ENCODE measurements at regions not wholly inside any gene's neighbourhood (a gene's known extent, or its start where the extent isn't known, plus 50 kb on each side); places are given as distances from the start of the nearest gene placed in this dataset.
"Not testable (repeated sequence)": the region's sequence is repeated elsewhere in the genome, so short reads cannot be mapped to it uniquely, and the experiment has no call there.

- DNase-seq, result not testable (repeated sequence)
These were observed 61.1 kb downstream of the DEFB131A start for GRCh38 chr4:9505341-9505740.

DNA sequence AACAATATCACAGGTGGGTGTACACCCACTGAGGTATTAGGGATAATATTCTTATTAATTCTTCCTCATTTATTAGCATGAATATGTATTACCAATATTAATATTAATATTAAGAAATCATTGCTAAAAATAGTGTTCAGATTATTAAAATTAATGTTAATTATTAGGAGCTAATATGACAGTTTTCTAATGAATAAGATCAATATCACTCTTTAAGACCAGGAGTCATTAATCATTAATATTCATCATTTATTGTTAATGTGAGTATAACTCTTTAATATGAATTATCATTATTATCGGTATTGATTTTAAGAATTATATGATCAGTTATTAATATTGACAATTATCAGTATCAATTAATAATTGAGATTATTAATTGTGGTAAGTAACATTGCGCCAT is 62.5 kb downstream of the DEFB131A start:
- not testable (repeated sequence) for DNase-seq

GRCh38 chr4:9512941-9513340 is 68.7 kb downstream of the DEFB131A start:
- not testable (repeated sequence) for DNase-seq

- not testable (repeated sequence) for DNase-seq
These were observed 75.4 kb downstream of the DEFB131A start for GRCh38 chr4:9519631-9520030.

- not testable (repeated sequence) for DNase-seq
These were observed 78.7 kb downstream of the DEFB131A start for GRCh38 chr4:9522903-9523302.

DNA sequence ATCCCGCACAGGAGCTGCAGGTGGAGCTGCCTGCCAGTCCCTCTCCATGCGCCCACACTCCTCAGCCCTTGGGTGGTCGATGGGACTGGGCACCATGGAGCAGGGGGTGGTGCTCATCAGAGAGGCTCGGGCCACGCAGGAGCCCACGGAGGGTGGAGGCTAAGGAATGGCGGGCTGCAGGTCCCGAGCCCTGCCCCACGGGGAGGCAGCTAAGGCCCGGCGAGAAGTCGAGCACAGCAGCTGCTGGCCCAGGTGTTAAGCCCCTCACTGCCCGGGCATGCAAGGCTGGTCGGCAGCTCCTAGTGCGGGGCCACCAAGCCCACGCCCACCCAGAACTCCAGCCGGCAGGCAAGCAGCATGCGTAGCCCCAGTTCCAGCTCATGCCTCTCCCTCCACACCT is 80.2 kb downstream of the DEFB131A start:
- DNase-seq, result not testable (repeated sequence)

DNA sequence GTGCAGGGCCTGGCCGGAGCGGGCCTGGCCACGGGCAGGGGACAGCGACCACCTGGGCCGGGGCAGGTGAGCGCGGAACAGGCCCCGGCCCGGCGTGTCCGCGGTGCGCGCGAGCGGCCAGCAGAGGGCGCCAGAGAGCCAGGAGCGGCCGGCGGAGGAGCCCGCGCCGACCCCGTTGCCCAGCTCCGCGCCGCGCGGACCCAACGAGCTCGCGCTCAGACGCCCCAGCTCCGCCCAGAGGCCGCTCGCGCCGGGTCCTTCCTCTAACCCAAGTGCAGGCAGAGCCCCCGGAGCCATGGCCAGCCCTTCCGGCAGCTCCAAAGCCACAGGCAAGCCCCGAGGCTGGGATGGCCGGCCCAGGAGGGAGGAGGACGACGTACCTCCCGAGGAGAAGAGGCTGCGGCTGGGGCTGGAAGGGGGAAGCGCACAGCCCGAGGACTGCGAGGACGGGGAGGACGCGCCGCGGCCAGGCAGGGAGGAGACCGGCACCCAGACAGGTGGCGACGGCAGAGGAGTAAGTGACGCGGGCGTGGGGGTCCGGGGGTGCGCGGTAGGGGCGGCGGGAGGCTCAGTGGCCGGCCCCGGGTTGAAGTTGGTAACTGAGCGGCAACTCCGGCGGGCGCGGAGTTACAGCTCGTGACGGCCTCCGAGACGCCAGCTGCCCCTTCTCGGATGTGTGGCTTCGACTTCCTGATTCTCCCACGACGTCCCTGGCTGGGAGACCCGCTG is 88.1 kb downstream of the DEFB131A start:
- DNase-seq, result peak; percentile 73

- DNase-seq, result not testable (repeated sequence)
These were observed 88.6 kb downstream of the DEFB131A start for GRCh38 chr4:9532863-9533192.

GRCh38 chr4:9537101-9537500 is 92.9 kb downstream of the DEFB131A start:
- DNase-seq, result not testable (repeated sequence)

GRCh38 chr4:9539939-9540520 is 95.8 kb downstream of the DEFB131A start:
- DNase-seq, result not testable (repeated sequence)

- not testable (repeated sequence) for DNase-seq
These were observed 97.2 kb downstream of the DEFB131A start for GRCh38 chr4:9541388-9541915.

DNA sequence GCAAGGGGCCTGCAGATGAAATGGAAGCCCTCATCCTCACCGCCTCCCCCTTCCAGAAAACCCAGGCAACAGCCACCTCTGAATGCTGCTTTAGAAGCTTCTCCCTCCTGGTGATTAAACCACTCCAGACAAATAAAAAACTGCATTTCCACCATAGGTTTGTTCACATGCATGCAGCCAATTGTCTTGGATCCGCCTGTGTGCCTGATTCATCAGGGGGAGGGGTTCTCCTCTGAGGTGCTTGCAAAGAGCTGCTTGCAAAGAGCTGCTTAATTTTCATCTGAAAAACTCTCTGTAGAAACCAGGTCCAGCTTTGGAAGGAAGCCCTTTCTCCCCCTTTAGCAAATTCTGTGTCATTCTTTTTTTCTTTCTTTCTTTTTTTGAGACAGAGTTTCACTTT is 100.6 kb downstream of the DEFB131A start:
- not testable (repeated sequence) for DNase-seq

GRCh38 chr4:9547470-9547869 is 103.3 kb downstream of the DEFB131A start:
- DNase-seq, result not testable (repeated sequence)

DNA sequence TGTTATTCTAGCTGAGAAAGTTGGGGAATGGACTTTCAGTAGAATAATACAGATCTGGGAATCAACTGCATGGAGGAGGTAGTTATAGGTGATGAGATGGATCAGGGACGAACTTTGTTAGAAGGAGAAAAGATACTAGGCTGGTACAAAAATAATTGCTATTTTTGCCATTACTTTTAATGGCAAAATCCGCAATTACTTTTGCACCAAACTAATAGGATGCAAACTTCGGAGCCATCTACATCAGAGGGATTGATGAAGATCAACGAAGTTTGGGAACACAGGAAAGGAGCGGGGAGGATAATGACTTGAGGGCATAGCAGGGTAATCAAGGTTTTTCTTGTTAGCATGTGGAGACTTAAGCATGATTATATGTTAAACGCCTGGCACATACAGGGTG is 111.9 kb downstream of the DEFB131A start:
- DNase-seq, result not testable (repeated sequence)

- not testable (repeated sequence) for DNase-seq
These were observed 133.7 kb downstream of the DEFB131A start for GRCh38 chr4:9577869-9578268.

GRCh38 chr4:9582880-9583279 is 138.7 kb downstream of the DEFB131A start:
- DNase-seq, result not testable (repeated sequence)

- DNase-seq, result no peak
These were observed 147.8 kb downstream of the DEFB131A start for GRCh38 chr4:9592010-9592409.

DNA sequence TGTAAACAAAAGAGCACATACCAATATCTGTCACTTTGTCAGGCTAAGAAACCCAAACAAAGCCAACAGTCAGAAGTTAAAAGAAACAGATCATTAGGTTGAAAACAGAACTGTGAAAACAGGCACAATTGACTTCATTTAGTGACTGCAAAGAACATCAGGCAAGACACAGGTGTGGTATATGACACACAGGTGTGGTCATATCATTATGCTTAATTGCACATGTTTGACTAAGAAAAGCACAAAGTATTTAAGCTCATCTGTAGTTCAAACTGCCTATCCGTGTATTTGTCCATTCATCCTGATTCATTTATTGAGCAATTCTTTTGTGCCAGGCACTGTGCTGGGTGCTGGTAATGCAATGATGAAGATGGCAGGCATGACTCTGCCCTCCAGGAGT is 150.7 kb downstream of the DEFB131A start:
- DNase-seq, result no peak

DNA sequence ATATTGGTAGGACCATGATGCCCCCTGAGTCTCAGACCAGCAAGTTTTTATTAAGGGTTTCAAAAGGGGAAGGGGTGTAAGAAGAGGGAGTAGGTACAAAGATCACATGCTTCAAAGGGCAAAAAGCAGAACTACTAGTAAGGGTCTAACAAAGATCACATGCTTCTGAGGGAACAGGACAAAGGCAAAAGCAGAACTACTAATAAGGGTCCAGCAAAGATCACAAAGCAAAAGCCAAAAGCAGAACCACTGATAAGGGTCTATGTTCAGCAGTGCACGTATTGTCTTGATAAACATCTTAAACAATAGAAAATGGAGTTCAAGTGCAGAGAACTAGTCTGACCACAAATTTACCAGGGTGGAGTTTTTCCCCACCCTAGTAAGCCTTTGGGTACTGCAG is 151.3 kb downstream of the DEFB131A start:
- DNase-seq, result not testable (repeated sequence)

DNA sequence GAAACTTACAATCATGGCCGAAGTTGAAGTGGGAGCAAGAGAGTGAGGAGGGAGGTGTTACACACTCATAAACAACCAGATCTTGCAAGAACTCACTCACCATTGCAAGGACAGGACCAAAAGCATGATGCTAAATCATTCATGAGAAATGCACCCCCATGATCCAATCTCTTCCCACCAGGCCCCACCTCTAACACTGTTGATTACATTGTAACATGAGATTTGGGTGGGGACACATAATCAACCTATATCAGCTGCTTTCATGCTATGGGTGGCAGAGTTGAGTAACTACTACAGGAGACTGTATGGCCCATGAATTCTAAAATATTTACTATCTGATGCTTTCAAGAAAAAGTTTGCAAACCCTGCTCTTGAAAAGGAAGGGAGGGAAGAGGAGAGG is 155.1 kb downstream of the DEFB131A start:
- DNase-seq, result no peak

DNA sequence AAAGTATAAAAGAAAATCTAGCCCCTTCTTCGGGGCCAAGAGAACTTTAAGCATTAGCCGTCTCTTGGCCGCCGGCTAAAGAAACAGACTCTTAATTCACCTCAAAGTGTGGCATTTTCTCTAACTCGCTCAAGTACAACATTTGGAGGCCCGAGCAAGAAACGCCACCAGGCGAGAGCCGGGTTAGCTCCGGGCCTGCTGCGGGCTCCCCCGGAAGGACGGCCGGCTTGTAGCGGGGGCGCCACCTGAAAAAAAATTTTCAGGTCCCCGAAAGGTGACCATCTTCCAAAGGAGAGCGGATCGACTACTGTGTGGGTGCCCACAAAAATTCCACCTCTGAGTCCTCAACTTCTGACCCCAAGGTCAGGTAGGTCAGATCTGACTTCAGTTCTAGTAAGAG is 156.0 kb downstream of the DEFB131A start:
- DNase-seq, result no peak

GRCh38 chr4:9602389-9602914 is 158.2 kb downstream of the DEFB131A start:
- no peak for DNase-seq

GRCh38 chr4:9604031-9604892 is 160.0 kb downstream of the DEFB131A start:
- peak; percentile 12 for DNase-seq

Measured in stimulated activated CD4-positive, alpha-beta T cell treated with anti-CD3 and anti-CD28 coated beads, Interleukin-4, amount 100 ng/mL, for 1 hour (primary cell).